NCI-H748 treated with DMSO at 0.1 percent for 48 hours (cell line): ENCODE measurements at regions not wholly inside any gene's neighbourhood (a gene's known extent, or its start where the extent isn't known, plus 50 kb on each side); places are given as distances from the start of the nearest gene placed in this dataset.
"Not testable (repeated sequence)": the region's sequence is repeated elsewhere in the genome, so short reads cannot be mapped to it uniquely, and the experiment has no call there.

Experiments
- DNase-seq: peaks from one replicate; lab custom pipeline; 2025; lab: John Stamatoyannopoulos, UW

DNA sequence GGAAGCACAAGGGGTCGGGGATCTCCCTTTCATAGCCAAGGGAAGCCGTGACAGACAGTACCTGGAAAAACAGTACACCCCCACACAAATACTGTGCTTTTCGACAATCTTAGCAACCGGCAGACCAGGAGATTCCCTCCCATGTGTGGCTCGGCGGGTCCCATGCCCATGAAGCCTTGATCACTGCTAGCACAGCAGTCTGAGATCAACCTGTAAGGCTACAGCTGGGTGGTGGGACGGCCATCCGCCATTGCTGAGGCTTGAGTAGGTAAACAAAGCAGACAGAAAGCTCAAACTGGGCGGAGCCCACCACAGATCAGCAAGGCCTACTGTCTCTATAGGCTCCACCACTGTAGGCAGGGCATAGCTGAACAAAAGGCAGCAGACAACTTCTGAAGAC, 180.2 kb upstream of the SOX6 start:
- DNase-seq, result no peak

DNA sequence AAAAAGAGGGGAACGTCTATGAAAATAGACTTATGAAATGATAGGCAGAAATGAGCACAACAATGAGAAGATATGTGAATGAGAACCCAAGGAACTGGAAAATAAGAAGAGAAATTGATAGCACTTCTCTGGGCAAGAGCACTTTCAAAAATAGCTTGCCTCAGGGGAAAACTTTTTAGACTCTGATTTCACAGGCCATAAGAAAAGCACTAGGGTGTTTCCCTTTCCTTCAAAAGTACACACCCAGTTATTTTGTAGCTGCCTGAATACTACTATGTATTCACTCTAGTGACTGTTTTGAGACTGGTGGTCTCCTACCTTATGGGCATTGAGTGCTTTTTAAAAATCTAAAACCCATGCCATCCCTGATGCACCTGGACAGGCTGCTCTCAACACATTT, 172.3 kb upstream of the SOX6 start:
- DNase-seq, result no peak

DNA sequence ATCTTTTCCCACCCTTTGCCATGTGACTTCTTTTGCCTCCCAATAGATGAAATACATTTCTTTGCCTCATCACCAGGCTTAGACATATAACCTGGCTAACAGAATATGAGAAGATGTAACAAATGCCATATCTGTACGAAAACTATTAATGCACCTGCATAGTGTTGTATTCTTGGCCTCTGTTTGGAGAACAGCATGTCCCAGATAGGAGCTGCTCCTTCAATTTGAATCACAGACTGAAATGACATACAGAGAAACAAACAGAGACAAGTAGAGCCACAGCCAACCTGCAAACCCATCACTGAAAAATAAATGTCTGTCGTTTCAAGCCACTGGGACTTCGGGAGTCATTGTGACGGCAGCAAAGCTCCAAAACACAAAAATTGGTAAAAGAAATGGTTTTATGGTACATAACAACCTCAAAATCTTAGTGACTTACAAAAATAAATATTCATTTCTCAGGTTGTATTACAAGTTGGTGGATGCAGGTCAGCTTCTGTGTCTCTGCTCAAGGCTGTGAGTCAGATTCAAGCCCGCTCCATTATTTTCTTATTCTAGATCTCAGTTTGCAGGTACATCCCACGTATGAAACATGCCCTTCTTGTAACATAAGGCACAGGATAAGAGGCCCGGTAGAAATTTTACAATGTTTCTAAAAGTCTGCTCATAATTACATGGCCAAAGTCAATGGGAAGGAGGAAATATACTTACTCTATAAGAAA, 171.3 kb upstream of the SOX6 start:
- no peak for DNase-seq

DNA sequence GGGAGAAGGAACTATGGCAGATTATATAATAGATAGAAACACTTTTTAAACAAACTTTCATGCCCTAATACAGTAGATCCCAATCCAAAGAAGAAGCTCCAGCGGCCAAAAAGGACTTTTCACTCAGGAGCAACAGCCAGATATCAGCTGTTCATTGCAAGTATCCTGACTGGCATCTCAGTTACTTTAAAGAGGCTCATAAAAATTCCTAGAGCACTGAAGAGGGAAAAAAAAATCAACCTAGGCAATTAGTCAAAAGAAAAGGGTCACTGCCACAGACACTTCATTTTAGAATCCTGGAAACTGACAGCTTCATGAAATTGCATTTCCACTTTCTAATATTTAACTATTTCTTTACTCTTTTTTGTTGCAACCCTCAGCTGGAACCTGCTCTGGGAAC, 170.6 kb upstream of the SOX6 start:
- no peak for DNase-seq

DNA sequence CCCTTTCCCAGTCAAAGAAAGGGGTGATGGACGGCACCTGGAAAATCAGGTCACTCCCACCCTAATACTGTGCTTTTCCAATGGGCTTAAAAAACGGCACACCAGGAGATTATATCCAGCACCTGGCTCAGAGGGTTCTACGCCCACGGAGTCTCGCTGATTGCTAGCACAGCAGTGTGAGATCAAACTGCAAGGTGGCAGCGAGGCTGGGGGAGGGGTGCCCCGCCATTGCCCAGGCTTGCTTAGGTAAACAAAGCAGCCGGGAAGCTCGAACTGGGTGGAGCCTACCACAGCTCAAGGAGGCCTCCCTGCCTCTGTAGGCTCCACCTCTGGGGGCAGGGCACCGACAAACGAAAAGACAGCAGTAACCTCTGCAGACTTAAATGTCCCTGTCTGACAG, 164.4 kb upstream of the SOX6 start:
- not testable (repeated sequence) for DNase-seq

DNA sequence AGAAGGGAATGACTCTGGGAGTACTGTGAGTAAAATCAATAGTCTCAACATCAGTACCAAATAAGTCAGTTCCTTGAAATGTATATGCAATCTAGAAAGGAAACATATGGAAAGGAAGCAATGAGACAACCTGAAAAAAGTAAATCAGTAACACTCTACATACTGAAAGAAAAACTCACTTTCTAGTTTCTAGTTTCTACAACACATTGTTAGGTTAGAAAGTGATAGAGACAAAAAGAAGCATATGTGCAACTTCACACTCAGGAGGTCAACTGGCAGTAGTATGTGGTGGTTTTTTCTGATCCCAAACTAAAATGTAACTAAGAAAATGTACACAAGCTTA, 156.5 kb upstream of the SOX6 start:
- DNase-seq, result no peak

DNA sequence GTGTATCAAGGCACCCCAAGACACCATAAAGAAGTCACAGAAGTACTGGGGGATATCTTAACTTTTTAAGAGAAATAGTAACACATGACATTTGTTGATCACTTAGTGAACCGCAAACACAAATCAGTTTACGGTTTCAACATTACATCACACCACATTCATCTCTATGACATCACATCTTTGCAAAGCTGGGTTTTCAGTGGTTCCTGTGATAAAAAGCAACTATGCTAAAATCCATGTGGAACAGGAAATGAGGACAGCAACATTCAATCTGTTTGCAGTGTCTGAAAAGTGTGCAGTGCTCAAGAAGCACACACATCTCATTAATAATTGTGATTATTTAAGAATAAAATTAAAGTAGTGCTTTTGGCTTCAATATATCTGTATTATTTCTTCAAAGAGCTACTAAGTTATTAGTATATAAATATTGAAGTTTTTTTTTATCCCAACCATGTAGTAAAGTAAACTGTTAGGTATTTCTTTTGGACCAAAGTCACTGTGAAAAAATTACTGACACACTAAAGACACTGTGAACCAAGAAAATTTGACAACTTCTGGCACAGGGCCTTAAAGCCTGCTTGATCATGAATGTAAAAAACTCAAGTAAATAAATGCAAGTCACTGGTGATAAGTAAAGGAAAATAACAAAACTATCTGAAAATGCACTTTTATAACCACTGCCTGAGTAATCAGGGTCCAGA, 156.0 kb upstream of the SOX6 start:
- no peak for DNase-seq

DNA sequence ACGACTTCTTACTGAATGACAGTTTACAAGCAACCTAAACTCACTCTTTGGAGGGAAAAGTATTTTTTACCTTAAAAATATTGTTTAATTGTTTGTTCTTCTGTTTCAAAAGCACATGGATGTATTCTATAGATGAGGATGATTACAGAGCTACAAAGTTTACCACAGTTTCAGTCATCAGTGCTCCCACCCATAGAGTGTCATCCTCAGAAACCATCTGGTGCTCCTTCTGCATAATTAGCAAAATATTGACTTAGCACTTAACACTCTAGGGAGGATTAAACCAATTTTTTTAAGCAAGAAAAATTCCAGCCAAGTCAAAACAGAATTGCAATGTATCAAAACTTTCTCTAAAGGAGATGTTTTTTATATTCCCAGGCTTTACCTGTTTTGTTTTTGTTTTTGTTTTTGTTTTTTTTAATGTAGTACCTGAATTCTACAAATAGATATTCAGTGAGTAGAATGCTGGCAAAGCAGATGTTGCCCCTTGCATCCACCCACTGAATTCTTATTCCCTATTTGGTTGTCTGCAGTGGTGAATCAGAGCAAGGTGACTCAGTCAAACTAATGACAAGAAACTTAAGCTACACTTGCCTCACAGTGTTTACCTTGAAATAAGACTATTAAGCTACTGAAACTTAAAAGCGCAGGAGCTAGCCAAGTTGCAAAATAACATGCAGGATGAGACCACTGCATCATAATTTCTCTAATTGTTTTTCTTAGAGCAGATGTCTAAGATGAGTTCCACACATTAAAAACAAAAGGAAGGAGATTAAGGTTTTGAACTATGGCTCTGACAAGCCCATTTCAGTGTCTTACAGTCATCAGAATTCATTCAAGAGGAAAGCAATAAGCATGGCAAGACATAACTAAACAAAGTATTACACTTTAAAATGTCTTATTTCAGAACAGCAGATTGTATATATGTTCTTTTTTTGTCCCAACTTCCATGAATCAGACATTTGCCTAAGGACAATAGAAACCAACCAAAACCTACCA, 155.1 kb upstream of the SOX6 start:
- DNase-seq, result peak; percentile 29

DNA sequence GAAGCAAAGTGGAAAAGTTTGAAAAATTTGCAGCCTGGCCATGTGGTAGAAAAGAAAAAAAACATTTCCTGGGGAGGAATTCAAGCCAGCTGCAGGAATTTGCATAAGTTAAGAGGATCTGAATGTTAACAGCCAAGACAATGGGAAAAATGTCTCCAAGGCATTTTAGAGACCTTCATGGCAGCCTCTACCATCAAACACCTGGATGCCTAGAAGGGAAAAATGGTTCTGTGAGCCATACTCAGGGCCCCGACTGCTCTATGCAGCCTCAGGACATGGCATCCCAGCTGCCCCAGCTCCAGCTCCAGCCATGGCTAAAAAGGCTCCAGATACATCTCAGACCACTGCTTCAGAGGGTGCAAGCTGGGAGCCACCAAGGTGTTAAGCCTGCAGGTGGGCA, 149.1 kb upstream of the SOX6 start:
- no peak for DNase-seq

DNA sequence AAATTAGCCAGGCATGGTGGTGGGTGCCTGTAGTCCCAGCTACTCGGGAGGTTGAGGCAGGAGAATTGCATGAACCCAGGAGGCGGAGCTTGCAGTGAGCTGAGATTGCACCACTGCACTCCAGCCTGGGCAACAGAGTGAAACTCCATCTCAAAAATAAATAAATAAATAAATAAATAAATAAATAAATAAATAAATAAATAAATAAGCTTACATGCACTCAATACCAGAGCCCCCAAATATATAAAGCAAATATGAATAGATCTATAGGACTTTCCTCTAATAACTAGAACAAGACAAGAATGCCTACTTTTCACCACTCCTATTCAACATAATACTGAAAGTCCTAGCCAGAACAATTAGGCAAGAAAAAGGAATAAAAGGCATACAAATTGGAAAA, 147.5 kb upstream of the SOX6 start:
- DNase-seq, result not testable (repeated sequence)

DNA sequence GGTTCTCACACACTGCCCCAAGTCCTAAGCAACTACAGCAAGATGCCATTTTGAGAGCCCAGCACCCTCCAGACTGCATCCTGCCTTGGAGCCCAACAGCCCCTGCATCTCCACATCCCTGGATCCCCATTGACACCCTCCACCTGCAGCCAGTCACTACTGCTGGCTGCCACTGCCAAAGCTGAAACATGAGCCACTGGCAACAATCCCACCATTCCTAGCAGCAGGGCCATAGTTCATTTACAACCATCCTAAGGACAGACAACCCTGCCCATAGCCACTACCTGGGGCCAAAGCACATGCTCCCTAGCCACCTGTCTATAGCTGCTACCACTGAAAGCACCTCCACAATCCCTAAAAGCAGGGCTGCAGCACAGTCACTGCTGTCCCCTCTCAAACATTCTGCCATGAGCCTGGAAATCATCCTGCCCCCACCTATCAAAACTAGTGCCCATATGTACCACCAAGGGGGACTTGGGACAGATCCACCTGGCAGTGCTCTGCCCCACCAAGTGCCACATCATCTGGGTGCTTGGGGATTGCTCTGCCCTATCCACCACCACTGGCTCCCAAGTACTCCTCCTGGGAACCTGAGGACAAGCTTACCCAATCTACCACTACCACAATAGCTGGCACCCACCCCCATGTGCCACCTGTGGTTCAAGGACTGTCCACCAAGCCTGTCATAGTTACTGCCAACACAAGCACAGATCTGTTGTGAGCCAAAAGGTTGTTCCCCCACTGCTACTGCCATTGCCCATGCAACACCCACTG, 138.8 kb upstream of the SOX6 start:
- no peak for DNase-seq

DNA sequence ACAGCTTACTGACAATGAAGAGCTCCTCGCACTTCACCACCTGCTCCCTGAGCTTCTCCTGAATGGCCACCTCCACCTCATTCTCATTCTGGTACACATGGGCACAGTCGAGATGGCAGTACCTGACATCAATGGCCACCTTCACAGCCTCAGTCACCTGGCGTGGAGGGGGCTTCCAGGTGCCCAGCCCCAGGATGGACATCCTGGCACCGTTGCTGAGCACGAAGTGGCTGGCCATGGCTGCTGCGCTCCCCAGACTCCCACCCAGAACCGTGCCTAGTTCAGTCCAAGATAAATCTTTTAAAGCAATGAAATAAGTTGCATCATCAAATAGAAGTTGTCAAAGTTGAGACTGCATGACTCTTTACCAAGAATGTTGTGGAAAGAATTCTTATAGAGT, 128.1 kb upstream of the SOX6 start:
- no peak for DNase-seq

DNA sequence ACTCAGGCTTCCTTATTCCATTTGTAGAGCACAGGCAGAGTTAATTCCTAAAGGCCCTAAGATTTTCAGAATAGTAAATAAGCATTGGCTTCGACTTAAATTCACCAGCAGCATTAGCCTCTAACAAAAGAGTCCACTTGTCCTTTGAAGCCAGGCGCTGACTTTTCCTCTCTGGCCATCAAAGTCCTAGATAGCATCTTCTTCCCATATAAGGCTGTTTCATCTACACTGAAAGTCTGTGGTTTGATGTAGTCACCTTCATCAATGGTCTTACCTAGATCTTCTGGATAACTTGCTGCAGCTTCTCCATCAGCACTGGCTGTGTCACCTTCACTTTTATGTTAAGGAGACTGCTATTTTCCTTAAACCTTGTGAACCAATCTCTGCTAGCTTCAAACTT, 118.3 kb upstream of the SOX6 start:
- DNase-seq, result no peak

DNA sequence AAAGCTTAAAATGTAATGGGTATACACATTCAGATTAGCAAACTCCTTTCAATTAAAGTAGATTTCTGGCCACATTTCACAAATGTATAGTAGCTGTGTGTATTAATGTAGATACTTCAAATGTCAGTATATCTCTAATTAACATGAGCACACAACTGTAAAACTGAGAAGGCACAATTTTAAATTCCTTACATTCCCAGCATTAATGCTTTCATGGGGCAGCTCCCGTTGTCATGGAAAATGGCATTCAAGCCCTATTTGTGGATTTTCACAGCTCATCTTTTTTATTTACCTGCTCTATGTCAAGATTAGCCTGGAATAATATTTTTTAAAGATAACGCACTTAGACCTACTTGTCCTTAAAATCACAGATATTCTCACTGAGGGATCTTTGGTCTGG, 113.6 kb upstream of the SOX6 start:
- no peak for DNase-seq

DNA sequence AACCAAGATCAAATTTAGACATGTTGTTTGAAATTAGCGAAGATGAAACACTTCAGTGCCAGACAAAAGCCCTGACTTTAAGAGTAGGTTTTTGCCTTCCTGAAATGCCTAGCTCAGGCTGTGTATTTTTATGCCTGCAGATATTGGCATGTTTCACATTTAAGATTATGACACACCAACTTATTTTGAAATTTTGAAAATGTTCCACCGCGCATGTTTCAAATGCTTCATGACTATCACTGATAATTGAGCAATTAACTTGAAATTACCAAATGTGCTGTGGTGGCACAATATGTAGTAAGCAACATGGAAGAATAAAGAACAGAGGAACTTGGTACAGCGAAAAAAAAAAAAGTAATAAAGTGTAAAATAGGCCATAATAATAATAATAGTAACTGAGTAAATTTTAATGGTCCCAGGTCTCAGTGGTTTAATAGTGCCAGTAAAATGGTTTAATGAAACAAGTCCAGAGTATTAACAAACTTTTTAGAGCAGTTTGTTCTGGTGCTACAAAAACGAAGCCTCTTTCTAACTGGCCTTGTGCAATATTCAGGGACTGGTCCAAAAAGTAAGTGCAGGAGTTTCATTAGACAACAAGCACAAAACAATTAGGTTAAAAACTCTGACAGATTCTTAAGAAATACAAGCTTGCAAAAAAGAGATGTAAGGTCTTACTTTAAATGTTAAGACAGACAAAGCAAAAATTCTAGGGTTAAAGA, 112.5 kb upstream of the SOX6 start:
- no peak for DNase-seq

DNA sequence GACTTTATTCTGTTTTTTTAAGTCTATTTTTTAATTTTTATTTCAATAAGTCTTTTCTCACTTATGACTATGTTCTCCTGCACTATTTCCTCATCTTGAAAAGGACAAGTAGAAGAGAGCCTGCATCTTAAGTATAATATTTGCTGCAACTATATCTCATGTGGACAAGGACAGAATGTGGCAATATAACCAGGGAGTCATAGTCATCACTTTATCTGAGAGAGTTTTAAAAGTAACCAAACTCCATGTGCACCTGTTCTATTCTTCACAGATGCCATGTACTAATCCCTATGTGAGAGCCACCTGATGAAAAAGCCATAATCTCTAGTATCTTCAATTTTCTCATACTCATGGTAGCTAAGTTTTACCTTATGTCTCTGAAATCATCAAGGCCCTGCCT, 104.2 kb upstream of the SOX6 start:
- no peak for DNase-seq

DNA sequence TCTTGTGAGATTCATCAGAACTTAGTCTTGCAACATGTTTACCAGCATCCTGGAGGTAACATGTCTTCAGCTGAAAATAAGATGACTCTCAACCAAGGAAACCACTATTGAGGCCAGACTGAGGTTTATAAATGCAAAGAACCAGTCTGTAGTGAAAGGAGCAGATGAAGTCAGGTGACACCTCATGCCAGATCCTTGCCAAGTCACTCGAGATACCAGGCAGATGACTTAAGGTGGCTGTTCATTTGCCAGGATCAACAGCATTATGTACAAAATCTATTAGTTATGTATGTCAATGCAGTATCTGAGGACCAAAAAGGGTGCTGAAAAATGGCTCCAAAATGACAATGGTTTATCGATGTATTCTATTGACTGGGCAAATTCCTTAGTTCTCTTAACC, 100.0 kb upstream of the SOX6 start:
- no peak for DNase-seq

DNA sequence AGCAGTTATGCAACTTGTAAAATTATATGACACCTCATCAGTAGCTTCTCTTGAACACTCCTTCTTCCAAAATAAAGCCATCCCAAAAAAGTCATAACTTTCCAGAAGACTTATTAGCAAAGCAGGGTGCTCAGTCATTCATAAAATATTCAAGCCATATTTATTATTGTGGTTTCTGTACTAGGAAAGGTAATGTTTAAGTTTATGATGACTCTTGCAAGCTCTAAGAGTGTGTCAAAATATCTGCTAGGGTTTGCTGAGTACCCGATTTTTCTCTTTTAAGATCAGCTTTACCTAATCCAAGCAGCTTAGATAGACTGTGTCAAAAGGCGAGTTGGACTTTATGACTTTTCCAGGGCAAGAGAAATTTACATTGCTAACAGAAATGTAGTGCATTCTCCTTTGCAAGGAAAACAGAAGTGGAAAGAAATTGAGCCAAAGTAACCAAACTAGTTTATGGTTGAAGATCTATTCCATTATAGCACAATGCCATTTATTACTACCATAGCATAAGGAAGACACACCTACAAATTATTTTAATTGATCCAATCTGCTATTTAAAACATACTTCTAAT, 98.0 kb upstream of the SOX6 start:
- DNase-seq, result no peak

DNA sequence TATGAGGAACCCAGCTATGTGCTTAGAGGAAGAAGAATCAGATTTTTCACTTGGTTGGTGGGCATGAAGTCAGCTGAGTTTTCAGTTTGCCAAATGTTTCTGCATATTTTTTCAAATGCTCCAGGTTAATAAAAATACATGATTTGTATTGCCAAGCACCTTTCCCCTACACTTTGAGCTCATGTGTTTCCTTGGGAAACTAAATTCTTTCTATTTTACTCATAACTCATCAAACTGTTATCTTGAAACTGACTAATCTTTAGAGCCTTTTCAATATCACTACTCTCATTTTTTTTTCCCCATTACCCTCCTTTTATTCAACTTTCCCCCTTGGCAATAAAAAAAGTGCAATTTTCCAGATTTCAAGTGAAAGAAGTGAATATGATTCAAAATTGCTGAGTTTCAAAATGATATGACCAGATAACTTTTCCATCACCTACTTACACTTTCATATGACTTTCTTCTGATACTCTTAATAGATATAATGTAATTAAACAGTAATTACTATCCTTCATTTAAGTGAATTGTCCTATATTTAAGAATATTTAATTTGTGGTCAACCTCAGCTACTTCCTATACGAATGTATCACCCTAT, 91.9 kb upstream of the SOX6 start:
- DNase-seq, result no peak

DNA sequence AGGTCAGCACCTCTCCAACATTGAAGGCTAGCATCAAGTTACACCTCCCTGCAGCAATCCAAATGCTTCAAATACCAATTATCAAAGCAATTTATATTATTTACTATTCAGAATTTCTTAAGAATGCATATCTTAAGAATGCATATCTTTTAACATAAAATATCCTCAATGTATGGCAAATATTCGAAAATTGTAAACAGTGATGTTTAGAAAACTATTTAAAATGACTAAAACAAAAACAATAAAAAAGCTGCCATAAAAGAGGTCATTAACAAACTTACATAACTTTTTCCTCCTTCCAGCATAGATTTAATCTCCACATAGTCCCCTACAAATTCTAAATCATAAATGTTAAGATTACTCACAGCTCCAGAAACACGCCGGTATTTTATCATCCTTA, 85.1 kb upstream of the SOX6 start:
- DNase-seq, result no peak

DNA sequence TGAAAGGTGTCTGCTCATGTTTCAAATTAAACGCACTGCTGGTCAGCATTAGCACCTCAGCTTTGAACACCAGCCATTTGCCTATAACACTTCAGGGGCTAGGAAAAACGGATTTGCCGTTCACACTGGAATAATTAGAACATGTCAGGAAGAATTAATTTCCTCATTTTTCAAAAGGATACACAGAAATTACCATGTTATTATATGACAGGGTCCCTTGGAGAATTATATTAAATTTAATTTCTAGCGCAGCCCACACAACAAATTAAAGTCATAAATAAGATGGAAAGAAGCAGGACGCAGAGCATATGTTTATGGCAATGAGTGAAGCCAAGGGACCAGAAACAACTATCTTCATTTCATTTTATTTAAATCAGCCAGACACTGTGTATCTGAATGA, 83.8 kb upstream of the SOX6 start:
- no peak for DNase-seq
